NCI-H2227 (cell line): ENCODE measurements at regions not wholly inside any gene's neighbourhood (a gene's known extent, or its start where the extent isn't known, plus 50 kb on each side); places are given as distances from the start of the nearest gene placed in this dataset.

Source experiments
- DNase-seq: peaks from one replicate; lab custom pipeline; 2025; ENCODE audit not compliant: unreplicated experiment; lab: John Stamatoyannopoulos, UW

DNA sequence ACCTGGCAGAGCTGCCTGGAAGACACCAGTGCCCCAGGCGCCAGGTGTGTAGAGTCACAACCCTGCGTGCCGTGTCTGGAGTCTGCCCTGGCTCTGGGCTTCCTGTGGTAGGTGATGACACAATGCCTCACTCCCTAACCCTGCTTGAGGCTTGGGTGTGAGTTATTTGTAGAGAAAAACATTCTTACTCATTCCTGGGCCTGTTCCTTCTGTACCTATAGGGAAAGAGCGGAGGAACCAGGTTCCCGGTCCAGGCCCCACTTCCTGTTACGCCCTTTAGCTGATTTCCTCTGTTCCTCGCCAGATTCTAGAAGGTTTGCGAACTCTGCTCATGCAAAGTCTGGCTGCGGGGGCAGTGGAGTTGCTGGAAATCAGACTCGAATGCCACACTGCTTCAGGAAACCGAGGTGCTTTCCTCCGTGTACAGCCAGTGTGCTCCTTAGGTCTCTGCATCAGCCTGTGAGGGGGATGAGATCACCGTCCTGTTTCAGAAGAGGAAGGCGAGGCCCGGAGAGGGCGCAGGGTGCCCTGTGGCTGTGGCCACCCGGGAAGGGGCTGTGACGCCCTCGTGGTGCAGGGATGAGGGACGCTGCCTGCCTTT, 67.1 kb upstream of the DUSP22 start:
- DNase-seq: no peak

DNA sequence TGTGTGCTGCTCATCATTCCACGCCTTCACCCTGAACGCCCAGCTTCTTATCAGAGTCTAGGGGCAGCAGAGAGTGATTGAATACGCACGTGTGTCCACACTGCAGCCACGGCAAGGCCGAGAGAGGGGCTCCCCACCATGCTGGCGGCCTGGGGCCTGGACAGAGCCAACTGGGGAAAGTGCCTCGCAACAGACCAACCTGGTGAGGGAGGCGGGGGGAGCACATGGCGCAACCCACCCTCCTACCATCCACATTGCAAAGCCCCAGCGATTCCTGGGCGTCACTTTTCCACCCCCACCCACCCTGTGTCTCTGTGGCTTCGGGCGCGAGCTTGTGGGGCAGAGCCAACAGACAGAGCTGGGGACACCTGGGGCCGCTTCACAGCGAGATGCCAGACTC, 66.4 kb upstream of the DUSP22 start:
- DNase-seq: no peak

DNA sequence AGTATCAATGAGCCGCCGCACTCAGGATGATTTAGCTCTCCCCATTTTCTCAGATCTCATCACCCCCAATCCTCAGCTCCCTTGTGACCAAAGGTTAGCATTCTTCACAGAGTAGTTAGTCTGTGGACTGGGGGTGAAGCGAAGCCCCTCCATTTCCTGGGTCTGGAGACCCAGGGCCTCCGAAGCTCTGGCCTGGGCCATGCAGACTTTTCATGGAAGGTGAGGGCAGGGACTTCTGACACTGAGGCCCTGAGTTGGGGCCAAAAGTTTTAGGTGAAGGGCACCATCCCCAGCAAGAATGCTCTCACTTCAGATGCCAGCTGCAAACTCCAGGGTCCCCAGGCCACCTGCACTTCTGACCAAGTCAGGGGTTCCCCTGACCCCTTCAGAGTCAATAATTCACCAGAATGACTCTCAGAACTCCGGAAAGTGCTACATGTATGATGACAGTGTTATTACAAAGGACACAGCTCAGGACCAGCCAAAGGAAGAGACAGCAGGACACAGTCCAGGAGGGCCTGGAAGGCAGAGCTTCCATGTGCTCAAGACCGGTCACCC, 65.7 kb upstream of the DUSP22 start:
- DNase-seq: no peak

DNA sequence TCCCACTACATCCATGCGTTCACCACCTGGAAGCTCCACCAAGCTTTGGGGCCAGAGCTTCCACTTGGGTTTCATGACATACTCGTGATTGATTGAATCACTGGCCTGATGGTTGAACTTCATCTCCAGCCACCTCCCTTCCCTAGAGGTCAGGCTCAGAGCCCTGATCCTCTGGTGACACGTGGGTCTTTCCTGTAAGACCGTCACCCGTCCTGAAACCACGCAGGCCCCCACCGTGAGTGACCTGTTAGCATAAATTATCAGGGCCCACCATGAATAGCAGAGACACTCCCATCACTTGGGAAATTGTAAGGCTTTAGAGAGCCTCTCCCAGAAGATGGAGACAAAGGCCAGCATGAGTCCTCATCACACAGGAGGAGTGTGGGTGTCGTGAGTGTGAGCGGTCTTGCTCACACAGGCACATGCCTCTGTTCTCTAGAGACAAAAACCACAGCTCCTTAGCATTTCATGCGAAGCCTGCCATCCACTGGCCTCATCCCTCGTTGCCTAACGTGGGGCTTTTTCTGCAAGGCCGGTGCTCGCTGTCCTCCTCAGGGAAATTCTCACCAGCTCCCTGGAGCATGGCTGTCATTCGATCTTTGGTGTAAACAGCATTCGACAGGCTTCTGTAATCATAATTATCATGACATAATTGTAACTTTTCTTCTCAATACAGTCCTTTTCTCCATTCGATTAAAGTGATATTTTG, 65.1 kb upstream of the DUSP22 start:
- no peak for DNase-seq

DNA sequence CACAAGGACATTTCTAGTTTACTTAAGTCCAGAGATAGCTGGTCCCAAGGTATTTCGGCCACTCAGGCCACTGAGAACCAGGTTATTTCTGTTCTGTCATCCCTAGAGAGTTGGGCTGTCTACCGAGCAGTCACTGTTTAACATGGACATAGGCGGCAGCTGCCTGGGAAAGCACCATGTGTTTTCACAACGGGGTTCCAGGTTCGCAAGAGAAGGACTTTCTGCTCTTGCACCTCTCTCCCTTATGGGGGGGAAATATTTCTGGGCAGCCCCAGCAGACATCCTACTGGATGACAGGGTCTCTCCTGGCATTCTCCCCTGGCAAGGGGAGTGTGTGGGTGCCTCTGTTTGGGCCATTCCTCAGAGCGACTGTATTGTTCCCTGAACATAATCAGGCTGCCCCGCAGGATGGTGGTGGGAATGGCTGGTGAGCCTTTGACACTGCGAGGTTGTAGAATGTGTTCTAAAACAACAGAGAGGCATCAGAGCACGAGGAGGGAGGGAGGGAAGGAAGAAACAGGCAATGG, 64.4 kb upstream of the DUSP22 start:
- no peak for DNase-seq

DNA sequence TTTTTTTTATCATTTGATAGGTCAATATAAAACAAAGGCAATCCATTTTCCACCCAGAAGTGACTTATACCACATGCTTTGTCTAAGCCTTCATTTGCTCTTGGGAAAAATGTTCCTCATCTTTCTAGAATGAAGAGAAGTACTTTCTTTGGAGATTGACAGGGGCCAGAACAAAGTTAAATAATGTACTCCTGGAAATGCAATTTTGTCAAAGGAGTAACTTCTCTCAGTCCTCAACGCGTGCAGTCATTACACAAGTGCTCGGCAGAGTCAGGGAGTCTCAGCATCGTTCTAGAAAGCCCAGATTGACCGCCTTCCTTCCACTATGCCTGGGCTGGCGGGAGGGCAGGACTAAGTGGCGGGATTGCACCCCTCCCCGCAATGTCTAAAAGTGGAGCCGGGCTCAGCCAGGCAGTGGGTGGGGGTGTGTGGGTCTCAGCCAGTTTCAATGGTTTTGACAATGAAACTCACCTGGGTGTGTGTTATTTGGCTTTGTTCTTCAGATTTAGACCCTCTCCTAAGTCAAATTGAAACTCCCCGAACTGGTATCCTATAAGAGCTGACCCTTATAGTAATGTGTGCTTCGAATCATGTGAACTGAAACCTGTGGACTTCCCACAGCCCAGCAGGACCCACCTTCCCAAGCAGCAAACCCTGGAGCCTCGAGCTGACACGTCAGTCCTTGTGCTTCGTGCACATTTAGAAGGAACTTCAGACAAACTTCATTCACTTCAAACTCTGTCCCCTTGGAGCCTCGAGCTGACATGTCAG, 63.2 kb upstream of the DUSP22 start:
- no peak for DNase-seq

DNA sequence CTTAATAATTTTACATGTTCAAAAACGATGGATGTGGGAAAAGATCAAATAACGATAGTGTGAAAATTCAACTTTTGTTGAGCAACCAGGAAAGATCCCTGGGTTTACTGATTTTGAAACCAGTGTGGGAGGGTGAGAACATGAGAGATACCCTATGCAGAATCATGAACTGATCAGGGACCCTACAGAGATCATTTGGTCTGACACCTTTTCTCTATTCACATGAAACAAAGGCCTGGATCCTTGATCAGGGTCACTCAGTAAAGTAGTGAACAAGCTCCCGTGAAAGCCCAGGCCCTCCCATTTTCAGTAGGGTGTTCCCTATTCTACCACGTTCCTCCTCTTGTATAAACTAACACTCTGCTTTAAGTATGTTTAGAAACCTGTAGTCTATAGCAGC, 60.5 kb upstream of the DUSP22 start:
- no peak for DNase-seq

DNA sequence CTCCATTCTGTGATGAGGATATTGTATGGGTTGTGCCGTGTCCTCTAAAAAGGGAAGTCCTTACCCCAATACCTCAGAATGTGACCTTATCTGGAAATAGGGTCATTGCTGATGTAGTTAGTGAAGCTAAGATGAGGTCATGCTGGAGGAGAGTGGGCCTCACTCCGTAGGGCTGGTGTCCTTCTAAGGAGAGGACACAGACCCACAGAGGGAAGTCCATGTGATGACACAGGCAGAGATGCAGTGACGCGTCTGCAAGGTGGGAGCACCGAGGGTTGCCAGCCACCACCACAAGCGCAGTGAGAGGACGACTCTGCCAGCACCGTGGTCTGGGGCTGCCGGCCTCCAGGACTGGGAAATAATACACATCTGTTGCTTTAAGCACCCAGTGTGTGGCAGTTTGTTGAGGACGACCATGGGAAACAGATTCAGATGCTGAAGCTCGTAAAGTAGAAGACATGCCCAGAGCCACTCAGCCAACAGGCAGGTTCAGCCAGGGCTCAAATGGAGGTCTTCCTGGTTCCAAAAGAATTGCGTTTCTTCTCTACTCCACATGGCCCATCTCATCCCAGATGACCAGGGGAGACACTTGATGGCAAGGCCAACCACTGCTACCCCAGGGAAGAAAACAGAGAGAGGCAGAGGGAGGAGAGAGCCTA, 59.2 kb upstream of the DUSP22 start:
- no peak for DNase-seq

DNA sequence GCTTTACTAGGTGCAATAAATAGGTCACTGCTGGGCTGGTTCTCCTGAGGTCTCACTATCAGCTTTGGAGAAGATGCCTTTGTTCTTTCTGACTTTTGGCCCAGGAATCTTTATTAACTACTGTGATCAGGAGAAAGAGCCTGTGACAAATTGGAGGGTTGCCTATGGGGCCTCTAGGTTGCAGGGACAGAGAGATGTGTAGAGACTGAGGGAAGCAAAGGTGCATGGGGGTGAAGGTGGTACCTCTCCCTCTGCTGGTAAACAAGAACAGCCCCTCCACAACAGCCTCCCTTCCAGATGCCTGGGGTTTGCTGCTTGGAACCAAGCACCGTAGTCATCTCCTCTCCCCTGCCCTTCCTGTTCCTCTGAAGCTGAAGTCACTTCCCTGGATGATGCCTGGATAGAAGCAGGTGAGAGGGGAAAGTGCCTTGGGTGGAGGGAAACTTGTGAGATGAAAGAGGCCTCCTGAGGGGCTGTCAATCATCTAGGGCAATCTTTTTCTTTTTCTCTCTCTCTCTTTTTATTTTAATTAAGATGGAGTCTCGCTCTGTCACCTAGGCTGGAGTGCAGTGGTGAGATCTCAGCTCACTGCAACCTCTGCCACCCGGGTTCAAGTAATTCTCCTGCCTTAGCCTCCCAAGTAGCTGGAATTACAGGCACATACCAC, 57.4 kb upstream of the DUSP22 start:
- no peak for DNase-seq

DNA sequence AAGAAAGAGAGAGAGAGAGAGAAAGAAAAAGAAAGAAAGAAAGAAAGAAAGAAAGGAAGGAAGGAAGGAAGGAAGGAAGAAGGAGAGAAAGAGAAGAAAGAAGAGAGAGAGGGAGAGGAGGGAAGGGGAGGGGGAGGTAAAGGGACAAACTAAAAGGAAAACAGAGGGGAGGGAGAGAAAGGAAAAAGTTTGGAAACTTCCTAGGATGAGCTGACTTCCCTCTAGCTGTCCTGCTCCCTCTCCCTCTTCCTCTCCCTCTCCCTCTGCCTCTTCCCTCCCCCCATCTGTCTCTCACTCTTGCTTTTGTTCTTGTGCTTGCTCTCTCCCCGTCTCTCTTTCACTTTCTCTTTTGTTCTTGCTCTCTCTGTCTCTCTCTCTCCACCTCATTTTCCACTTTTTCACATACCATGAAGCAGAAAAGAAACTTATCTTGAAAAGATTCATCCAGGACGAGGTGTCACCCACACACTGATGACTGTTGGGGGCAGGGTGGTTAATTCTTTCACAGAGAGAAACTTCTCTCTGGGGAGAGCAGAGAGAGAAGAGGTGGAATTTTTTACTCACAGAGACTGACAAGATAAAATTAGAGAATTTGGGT, 56.4 kb upstream of the DUSP22 start:
- no peak for DNase-seq

DNA sequence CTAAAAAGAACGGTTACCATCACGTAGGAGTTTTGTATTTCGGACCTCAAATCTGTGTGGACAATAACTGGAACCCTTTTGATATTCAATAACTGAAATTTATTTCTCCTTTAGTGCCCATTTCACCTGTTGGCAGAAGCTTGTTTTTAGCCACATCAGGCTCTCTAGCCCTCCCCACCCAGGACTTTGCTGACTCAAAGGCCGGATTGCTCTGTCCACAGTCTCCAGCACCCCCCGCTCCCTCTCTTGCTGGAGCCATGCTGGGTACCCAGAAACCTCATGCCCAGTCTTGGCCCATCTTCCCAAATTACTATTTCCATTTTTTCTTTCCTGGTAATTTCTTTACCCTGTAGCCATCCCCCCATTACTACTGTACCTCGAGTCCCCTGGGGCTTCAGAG, 55.8 kb upstream of the DUSP22 start:
- no peak for DNase-seq

DNA sequence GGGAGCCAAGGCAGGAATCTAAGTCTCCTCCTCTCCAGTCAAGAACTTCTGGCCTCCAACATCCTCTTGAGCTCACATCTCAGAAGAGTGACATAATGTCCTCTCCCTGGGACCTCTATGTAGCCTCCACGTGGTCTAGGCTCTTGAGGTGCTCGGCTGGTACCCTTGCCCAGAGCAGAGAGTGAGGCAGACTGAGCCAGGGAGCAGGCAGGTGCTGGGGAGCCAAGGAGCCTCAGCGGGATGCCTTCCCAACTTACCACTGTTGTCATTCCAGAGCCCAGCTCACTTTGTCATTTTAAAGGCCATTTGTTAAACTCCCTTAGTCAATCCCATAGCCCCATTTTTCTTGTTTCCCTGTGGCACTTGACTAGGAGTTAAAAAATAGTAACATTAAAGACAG, 52.1 kb upstream of the DUSP22 start:
- DNase-seq: no peak

DNA sequence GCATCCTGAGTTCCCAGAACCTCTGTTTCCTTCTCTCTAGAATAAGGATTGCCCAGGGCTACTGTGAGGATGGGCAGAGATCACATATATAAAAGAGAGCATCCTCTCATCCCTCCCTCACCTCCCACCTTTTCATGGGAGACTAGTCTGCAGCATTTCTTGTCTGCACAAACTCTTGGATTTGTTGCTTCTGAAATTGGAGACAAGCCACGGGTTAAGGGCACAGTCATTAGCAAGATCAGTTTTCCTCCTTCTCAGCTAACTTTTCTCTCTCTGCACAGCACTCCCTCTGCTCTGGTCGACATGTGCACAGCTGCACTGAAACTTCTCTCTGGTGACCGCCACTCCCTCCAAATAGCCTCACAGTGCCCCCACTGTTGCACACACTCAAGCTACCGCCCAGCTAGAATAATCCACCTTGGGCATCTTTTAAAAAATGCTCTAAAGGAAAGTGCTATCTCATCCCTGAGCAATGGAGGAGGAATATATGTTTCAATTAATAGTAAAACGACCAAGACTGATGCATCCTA, 50.9 kb upstream of the DUSP22 start:
- no peak for DNase-seq
